ENCODE measurements at regions not wholly inside any gene's neighbourhood (a gene's known extent, or its start where the extent isn't known, plus 50 kb on each side); places are given as distances from the start of the nearest gene placed in this dataset.
"Not testable (repeated sequence)": the region's sequence is repeated elsewhere in the genome, so short reads cannot be mapped to it uniquely, and the experiment has no call there.

DNA sequence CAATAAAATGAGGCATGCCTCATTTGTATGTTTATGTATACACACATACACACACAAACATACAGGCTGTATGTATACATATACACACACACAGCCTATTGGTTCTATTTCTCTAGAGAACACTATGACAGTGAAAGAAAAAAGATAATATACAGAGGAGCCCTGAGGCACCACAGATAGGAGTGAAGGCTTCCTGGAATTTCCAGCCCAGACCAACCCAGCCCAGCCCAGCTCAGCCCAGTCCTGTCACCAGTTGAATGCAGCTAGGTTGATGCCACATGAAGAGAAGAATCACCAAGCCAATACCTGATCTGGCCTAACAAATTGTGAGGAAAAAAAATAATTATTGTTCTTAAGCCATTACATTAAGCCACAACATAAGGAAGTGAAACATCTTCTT is 126.9 kb upstream of the PDE4D start:
- TF ChIP-seq POLR2A (IDR thresholded peaks at IDR 0.05; ENCODE audit: low read depth, low read length): no peak
- no peak for FAIRE-seq
- no peak for DNase-seq (ENCODE audit: insufficient read length, low spot score)

DNA sequence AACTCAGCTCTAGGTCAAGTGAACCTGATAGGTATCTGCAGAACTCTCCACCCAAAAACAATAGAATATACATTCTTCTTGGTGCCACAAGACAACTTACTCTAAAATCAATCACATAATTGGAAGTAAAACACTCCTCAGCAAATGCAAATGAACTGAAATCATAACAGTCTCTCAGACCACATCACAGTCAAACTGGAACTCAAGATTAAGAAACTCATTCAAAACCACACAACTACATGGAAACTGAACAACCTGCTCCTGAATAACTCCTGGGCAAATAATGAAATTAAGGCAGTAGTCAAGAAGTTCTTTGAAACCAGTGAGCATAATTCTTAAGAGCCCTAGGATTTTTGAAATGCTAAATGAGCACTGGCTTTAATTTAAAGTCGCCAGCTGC is 125.4 kb upstream of the PDE4D start:
- DNase-seq (ENCODE audit: insufficient read length, low spot score); FAIRE-seq: not testable (repeated sequence)

DNA sequence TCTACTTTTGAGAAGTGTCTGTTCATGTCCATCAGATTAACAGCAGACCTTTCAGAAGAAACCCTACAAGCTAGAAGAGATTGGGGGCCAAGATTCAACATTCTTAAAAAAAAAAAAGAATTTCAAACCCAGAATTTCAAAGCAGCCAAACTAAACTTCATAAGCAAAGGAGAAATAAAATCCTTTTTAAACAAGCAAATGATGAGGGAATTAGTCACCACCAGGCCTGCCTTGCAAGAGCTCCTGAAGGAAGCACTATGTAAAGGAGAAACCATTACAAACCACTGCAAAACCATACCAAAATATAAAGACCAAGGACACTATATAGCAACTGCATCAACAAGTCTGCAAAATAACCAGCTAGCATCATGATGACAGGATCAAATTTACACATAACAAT is 124.6 kb upstream of the PDE4D start:
- no peak for TF ChIP-seq POLR2A (IDR thresholded peaks at IDR 0.05; ENCODE audit: low read depth, low read length)
- DNase-seq (ENCODE audit: insufficient read length, low spot score): no peak
- no peak for FAIRE-seq

DNA sequence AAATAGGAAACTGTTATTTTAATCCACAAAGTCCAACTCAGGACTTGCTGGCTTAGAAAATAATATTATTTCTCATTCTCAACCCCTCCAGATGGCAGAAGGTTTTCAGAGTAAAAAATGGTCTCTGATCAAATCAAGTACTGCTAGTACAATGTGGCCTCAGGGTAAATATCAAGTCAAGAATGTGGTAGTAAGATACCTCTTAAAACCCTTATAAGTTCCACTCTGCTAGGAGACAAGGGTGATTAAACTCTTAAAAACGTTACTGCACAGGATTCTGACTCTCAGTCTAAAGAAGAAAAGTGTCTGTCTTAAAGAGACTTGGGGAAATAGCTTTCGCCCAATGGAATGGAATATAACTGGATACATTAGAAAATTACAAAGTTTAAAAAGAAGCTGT is 120.8 kb upstream of the PDE4D start:
- no peak for FAIRE-seq
- no peak for TF ChIP-seq POLR2A (IDR thresholded peaks at IDR 0.05; ENCODE audit: low read depth, low read length)

DNA sequence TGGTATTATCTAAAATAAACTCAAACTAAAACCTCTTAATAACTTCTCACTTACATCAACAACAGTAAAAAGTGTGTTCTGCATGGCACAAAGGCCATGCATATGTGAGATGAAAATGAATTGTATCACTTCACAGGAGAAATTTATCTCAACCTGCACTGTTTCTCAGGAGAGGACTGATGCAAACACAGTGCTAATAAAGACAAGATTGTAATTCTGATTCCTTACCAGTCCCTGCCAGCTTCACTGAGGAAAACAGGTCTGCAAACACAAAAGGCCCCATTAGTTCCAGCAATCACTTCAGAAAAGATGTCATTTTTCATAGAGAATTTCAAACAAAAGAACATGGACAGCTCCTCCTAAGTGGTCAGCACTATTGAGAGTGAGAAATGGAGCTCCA is 117.3 kb upstream of the PDE4D start:
- DNase-seq (ENCODE audit: insufficient read length, low spot score): no peak
- TF ChIP-seq POLR2A (IDR thresholded peaks at IDR 0.05; ENCODE audit: low read depth, low read length): no peak
- no peak for FAIRE-seq

More for the DNA sequence above, 120.8 kb upstream of the PDE4D start:
- no peak for DNase-seq (ENCODE audit: insufficient read length, low spot score)

DNA sequence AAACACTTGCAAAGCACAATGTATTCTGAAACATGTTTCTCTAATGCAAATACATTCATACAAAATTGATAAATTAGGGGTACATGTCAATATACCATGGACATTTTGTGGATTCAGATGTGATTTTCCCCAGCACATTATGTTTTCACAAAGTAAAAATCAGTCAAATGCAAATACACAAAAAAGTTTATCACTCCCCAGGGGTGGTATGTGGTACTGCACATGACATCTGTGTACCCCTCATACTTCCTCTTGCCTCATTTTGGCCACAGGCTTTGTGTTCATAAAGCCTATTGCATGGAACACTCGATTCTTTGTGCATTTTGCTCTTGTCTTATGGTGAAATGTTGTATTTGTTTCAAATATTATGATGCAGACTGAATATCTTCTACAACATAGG is 116.8 kb upstream of the PDE4D start:
- no peak for TF ChIP-seq POLR2A (IDR thresholded peaks at IDR 0.05; ENCODE audit: low read depth, low read length)
- no peak for FAIRE-seq
- DNase-seq (ENCODE audit: insufficient read length, low spot score): no peak

DNA sequence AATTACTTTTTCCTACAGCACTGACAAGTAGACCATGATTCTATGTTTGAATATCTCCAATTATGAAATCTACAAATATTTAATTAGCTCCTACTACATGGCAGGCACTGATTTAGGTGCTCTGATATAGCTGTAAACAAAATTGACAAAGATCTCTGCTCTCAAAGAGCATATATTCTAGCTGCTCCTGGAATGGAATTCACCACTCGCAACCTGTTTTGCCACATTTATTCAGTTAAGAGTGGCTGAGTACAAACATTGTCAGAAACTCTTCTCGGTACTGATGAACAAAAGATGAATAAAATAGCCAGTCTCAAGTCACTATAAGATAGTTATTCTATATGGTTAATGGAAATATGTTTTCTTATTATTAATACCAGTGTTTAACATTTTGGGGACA is 114.2 kb upstream of the PDE4D start:
- DNase-seq (ENCODE audit: insufficient read length, low spot score): no peak
- FAIRE-seq: no peak
- TF ChIP-seq POLR2A (IDR thresholded peaks at IDR 0.05; ENCODE audit: low read depth, low read length): no peak

DNA sequence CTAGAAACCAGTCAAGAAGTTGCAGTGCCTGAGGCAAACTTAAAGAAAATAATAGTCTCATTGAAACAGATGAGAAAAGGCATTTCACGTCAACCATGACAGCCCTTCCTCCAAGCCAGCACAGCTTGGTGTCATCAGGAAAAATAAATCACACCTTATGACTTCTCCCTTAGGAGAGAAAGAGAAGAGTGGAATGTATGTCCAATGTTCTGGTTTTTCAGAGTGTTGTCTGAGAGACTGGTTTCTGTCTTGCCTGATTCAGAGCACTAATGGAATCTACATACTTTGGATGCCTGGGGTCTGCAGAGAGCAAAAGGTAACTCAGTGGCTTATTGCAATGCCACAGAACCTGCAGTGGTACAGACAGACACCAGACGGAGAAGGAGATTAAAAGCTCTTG is 105.5 kb upstream of the PDE4D start:
- FAIRE-seq (no peak), DNase-seq (ENCODE audit: insufficient read length, low spot score) (no peak)
- no peak for TF ChIP-seq POLR2A (IDR thresholded peaks at IDR 0.05; ENCODE audit: low read depth, low read length)

DNA sequence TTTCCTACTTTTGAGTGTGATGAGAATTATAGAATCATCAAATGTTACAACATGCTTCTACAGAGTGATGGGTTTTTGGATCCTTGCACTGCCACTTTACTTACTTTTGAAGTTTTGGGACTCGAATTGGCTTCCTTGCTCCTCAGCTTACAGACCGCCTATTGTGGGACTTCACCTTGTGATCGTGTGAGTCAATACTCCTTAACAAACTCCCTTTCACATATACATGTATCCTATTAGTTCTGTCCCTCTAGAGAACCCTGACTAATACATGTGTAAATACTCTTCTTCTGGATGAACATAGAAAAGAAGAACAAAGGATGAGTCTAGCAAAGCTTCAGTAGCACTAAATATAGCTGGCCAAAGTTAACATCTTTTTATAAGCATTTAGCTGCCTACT is 98.7 kb upstream of the PDE4D start:
- FAIRE-seq: no peak
- DNase-seq (ENCODE audit: insufficient read length, low spot score): no peak
- no peak for TF ChIP-seq POLR2A (IDR thresholded peaks at IDR 0.05; ENCODE audit: low read depth, low read length)

DNA sequence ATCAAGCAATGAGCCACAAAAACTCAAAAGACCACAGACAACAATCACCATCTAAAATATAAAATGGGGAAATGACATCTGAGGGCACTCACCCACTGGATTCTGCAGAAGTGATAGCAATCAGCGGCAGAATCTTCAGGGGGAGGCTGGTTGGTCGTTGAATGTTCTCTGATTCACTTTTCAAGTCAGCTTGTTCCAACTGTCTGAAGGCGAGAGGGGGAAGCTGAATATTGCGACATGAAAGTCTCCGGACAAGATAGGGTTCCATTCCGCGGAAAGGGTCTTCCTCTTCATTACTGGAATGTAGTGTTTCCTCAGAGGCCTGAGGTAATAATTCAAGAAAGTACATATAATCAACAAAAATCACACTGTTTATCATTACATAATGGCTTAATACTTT is 94.9 kb upstream of the PDE4D start:
- FAIRE-seq: no peak
- DNase-seq (ENCODE audit: insufficient read length, low spot score): no peak
- no peak for TF ChIP-seq POLR2A (IDR thresholded peaks at IDR 0.05; ENCODE audit: low read depth, low read length)

DNA sequence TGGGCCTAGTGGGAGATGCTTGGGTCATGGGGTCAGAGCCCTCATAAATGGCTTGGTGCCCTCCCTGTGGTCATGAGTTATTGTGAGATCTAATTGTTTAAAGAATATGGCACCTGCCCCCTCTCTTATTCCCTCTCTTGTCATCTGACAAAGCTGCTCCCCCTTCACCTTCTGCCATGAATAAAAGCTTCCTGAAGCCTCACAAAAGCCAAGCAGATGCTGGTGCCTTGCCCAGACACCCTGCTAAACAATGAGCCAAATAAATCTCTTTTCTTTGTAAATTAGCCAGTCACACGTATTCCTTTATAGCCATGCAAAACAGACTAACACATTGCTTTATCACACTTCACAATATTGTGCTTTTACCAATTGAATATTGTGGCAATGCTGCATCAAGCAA is 82.8 kb upstream of the PDE4D start:
- no peak for FAIRE-seq

DNA sequence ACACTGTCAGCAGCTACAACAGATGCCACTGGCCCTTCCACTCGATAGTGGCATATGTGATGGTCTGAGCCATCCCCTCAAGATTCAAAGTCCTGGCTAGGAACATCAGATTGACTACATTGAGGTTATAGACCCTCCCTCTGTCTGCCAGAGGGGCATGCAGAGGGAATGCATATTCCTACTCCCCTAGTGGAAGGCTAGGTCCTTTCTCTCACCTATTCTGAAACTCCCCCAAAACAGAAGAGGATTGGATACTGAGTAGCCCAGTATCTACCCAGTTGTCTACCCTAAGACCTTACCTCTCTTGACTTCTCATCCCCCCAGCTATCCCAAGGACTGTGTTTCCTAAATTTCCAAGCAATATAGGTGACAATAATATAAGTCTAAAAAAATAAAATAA is 78.5 kb upstream of the PDE4D start:
- DNase-seq (ENCODE audit: insufficient read length, low spot score) (no peak), FAIRE-seq (no peak)
- TF ChIP-seq POLR2A (IDR thresholded peaks at IDR 0.05; ENCODE audit: low read depth, low read length): no peak

More for the DNA sequence above, 82.8 kb upstream of the PDE4D start:
- DNase-seq (ENCODE audit: insufficient read length, low spot score): no peak
- no peak for TF ChIP-seq POLR2A (IDR thresholded peaks at IDR 0.05; ENCODE audit: low read depth, low read length)

DNA sequence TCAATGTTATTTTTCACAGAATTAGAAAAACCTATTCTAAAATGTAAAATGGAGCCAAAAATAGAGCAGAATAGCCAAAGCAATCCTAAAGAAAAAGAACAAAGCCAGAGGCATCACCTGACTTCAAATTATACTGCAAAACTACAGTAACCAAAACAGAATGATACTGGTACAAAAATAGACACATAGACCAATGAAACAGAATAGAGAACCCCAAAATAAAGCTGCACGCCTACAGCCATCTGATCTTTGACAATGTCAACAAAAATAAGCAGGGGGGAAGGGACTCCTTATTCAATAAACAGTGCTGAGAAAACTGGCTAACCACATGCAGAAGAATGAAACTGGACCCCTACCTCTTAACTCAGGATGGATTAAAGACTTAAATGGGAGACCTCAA is 65.8 kb upstream of the PDE4D start:
- no peak for DNase-seq (ENCODE audit: insufficient read length, low spot score)
- TF ChIP-seq POLR2A (IDR thresholded peaks at IDR 0.05; ENCODE audit: low read depth, low read length): no peak
- no peak for FAIRE-seq

DNA sequence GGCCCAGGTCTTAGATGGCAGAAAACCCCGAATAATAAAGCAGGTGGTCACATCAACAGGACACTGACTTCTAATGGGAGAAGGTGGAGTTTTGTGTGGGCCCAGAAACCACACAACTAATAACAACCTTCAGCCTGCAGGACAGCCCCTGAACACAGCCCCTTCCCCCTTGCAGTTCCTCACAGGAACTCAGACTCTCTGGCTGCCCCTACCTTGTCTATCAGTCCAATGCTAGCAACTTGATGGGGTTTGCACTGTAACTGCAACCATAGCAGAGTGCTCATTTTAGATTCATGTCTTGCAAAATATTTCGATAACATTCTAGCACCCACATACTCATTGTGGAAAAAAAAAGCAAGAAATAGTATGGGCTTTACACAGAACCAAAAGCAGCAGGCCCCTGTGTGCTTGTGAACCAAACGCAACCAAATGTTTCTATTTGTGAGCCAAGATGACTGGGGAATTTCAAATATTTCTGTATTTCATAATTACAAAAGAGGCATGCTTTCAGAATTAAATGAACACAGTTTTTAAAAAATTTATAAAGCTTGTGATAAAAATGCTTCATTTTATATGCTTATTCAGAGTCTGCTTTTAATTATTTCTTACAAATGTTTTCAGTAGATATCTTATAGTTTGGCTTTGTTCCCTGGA is 62.7 kb upstream of the PDE4D start:
- TF ChIP-seq POLR2A (IDR thresholded peaks at IDR 0.05; ENCODE audit: low read depth, low read length): no peak
- FAIRE-seq (no peak), DNase-seq (ENCODE audit: insufficient read length, low spot score) (no peak)

DNA sequence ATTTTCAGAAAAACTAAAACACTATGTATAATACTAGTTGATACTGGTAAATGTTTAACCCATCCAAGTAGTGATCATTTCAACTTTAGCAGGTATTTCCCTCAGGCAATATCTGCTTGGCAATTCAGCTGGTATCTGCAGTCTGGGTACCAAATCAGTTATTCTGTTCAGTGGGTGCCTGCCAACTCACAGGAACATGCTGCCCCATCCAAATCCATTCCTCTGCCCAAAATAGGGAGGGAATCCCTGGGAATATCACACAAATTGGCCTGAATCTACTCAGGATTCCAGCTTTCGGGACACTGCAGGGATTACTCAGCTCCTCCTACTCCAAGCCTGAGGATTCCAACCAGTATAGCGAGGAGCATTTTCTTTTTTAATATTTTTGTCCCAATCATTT is 61.7 kb upstream of the PDE4D start:
- FAIRE-seq (no peak), DNase-seq (ENCODE audit: insufficient read length, low spot score) (no peak)
- TF ChIP-seq POLR2A (IDR thresholded peaks at IDR 0.05; ENCODE audit: low read depth, low read length): no peak
